CD4-positive, alpha-beta T cell (primary cell): ENCODE measurements at regions not wholly inside any gene's neighbourhood (a gene's known extent, or its start where the extent isn't known, plus 50 kb on each side); places are given as distances from the start of the nearest gene placed in this dataset.

ENCODE experiments used
- ATAC-seq: fragments of 200-7000 bp; cut with Tn5 transposase; one replicate; pipeline ENCODE4 v1.10.0; 2022; ENCODE audit warnings: mild to moderate bottlenecking; ENCODE audit not compliant: poor library complexity
- CTCF ChIA-PET: fragments of 350-600 bp; sonication (Branson Sonifier 250); formaldehyde crosslinking; loops from one replicate; lab custom pipeline; 2021; ENCODE audit warnings: antibody characterized with exemption, inconsistent platforms; lab: Charles Lee
- POLR2A ChIA-PET: fragments of 350-600 bp; sonication (Branson Sonifier 250); formaldehyde crosslinking; loops from one replicate; lab custom pipeline; 2021; ENCODE audit warnings: antibody characterized with exemption, inconsistent platforms; lab: Charles Lee
- DNase-seq, 14 experiments: peaks; one replicate each; pipeline ENCODE4 v3.0.0-alpha.2; 2013 to 2020; ENCODE audit warnings: mixed read lengths in 2 of 14
- H3K27ac ChIP-seq, 2 donors: one replicate each; pipeline versions ENCODE4 v1.5.1 to v1.7.0; 2013; ENCODE audit warnings: low read length in 2 of 2, low read depth in 1 of 2, mild to moderate bottlenecking in 1 of 2
- H3K27me3 ChIP-seq, 2 experiments: 1 replicate in 1 of 2; 2 replicates in 1 of 2; pipeline versions ENCODE4 v1.6.1 to v1.7.0; 2013; ENCODE audit warnings: low read length in 2 of 2, control low read depth in 1 of 2, mild to moderate bottlenecking in 1 of 2, moderate library complexity in 1 of 2; ENCODE audit not compliant: insufficient read depth in 2 of 2, control insufficient read depth in 1 of 2
- H3K36me3 ChIP-seq: one replicate; pipeline ENCODE4 v1.6.1; 2013; ENCODE audit warnings: low read length, control low read depth; ENCODE audit not compliant: insufficient read depth
- H3K4me1 ChIP-seq: one replicate; pipeline ENCODE4 v1.6.1; 2013; ENCODE audit warnings: low read length, control low read depth; ENCODE audit not compliant: insufficient read depth
- H3K4me3 ChIP-seq: one replicate; pipeline ENCODE4 v1.5.1; 2013; ENCODE audit warnings: mild to moderate bottlenecking, low read length, moderate library complexity
- H3K9me3 ChIP-seq, 2 experiments: 1 replicate in 1 of 2; 2 replicates in 1 of 2; pipeline versions ENCODE4 v1.6.1 to v1.7.0; 2013; ENCODE audit warnings: low read length in 2 of 2, mild to moderate bottlenecking in 2 of 2, control low read depth in 1 of 2, moderate library complexity in 1 of 2; ENCODE audit not compliant: control insufficient read depth in 1 of 2, insufficient read depth in 1 of 2
- H3K27ac Mint-ChIP-seq: one replicate; pipeline ENCODE4 v1.8.0; 2020; ENCODE audit warnings: mixed read lengths
- H3K27me3 Mint-ChIP-seq: one replicate; pipeline ENCODE4 v1.8.0; 2021; ENCODE audit warnings: mixed read lengths
- H3K36me3 Mint-ChIP-seq: one replicate; pipeline ENCODE4 v1.8.0; 2021; ENCODE audit warnings: low read depth, mixed read lengths
- H3K4me1 Mint-ChIP-seq: one replicate; pipeline ENCODE4 v1.8.0; 2021; ENCODE audit warnings: low read depth, mixed read lengths
- H3K4me3 Mint-ChIP-seq: one replicate; pipeline ENCODE4 v1.8.0; 2020; ENCODE audit warnings: mild to moderate bottlenecking, mixed read lengths
- H3K9me3 Mint-ChIP-seq: one replicate; pipeline ENCODE4 v1.8.0; 2020; ENCODE audit warnings: mixed read lengths
- intact Hi-C, 2 experiments: fragments of 100-400 bp; cut with DNase I in 1 of 2; cut with micrococcal nuclease in 1 of 2; formaldehyde crosslinking; loops; one replicate each; pipeline versions ENCODE4 v1.15.1 to v1.9.0; 2023 to 2025; cut with DNase I, micrococcal nuclease
- TF ChIP-seq, protein P1 (sequence below): fragments of 200-600 bp; IDR thresholded peaks from one replicate; pipeline ENCODE4 v1.8.0; 2022; ENCODE audit warnings: antibody characterized with exemption, mild to moderate bottlenecking

DNA sequence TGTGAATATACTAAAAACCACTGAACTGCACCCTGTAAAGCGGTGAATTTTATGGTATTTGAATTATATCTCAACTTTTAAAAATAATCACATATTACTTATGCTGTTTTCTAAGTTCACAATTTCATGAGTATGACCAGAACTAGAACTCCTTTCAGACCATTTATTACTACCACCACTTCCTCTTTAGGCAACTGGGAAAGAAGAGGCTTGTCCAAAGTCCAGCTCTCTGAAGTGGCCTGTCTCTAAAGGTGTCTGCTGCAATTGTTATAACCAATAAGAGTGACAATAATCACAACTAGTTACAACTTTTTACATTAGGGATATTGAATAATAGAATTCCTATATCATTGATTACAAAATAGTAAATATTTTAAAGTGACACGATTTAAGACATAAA, 267.9 kb upstream of the PIK3C3 start:
- CTCF ChIA-PET: no interaction called here
- no peaks in the 10 kb centered on the region for H3K4me1 Mint-ChIP-seq
- POLR2A ChIA-PET: no interaction called here
- Histone ChIP-seq H3K27ac (no peak overlapping the region), H3K9me3 (no peaks in the 10 kb centered on the region), H3K4me3 (no peak overlapping the region), H3K27me3 (no peaks in the 10 kb centered on the region), H3K36me3 (no peaks in the 10 kb centered on the region), H3K4me1 (no peaks in the 10 kb centered on the region)
- no peaks in the 10 kb centered on the region for H3K27me3 Mint-ChIP-seq
- ATAC-seq: no peak
- intact Hi-C loops: no loop called here
- no peak for DNase-seq
- TF ChIP-seq, protein P1, sequence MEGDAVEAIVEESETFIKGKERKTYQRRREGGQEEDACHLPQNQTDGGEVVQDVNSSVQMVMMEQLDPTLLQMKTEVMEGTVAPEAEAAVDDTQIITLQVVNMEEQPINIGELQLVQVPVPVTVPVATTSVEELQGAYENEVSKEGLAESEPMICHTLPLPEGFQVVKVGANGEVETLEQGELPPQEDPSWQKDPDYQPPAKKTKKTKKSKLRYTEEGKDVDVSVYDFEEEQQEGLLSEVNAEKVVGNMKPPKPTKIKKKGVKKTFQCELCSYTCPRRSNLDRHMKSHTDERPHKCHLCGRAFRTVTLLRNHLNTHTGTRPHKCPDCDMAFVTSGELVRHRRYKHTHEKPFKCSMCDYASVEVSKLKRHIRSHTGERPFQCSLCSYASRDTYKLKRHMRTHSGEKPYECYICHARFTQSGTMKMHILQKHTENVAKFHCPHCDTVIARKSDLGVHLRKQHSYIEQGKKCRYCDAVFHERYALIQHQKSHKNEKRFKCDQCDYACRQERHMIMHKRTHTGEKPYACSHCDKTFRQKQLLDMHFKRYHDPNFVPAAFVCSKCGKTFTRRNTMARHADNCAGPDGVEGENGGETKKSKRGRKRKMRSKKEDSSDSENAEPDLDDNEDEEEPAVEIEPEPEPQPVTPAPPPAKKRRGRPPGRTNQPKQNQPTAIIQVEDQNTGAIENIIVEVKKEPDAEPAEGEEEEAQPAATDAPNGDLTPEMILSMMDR: no peak
- no peaks in the 10 kb centered on the region for H3K36me3 Mint-ChIP-seq
- no peak overlapping the region for H3K4me3 Mint-ChIP-seq
- H3K9me3 Mint-ChIP-seq: peaks cover 2% of the 10 kb centered on the region
- H3K27ac Mint-ChIP-seq: no peak overlapping the region

DNA sequence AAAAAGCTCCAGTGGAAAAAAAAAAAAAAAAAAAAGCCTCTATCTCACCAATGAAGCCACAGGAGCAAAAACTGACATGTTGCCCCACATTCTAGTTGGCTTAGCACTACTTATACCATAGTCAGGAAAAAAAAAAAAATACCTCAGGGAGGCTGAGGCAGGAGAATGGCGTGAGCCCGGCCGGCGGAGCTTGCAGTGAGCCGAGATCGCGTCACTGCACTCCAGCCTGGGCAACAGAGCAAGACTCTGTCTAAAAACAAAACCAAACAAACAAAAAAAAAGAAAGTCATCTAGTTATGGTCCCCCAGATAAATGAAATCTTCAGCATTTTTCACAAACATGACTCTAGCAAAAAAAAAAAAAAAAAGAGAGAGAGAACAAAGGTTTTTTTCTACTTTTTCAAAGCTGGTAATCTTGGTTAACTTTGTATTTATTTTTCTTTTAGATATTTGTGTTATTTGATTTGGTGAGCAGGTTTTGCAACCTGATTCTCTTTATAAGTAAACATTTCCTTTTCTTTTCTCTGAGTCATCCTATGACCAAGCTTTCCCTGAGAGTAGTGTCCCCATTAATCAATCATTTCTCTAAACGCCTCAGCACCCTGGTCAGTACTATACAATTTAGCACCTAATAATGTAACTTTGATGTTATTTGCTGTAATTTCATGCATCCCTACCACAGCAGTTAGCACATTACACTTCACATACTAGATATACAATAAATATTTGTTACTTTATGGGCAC, 273.7 kb upstream of the PIK3C3 start:
- H3K4me1 Mint-ChIP-seq: no peaks in the 10 kb centered on the region
- DNase-seq (no peak), ATAC-seq (no peak)
- no peaks in the 10 kb centered on the region for H3K36me3 ChIP-seq
- no peaks in the 10 kb centered on the region for H3K36me3 Mint-ChIP-seq
- H3K9me3 ChIP-seq: peaks cover 0 to 3% of the 10 kb centered on the region in 2 experiments
- intact Hi-C loops: no loop called here
- no peak overlapping the region for H3K4me3 Mint-ChIP-seq
- no peak overlapping the region for H3K27ac ChIP-seq
- no peaks in the 10 kb centered on the region for H3K27me3 Mint-ChIP-seq
- no peak overlapping the region for H3K27ac Mint-ChIP-seq
- H3K4me3 ChIP-seq: no peak overlapping the region
- TF ChIP-seq, protein P1: no peak
- ChIA-PET CTCF (no interaction called here), POLR2A (no interaction called here)
- no peaks in the 10 kb centered on the region for H3K27me3 ChIP-seq
- peaks cover 3% of the 10 kb centered on the region for H3K9me3 Mint-ChIP-seq
- no peaks in the 10 kb centered on the region for H3K4me1 ChIP-seq

DNA sequence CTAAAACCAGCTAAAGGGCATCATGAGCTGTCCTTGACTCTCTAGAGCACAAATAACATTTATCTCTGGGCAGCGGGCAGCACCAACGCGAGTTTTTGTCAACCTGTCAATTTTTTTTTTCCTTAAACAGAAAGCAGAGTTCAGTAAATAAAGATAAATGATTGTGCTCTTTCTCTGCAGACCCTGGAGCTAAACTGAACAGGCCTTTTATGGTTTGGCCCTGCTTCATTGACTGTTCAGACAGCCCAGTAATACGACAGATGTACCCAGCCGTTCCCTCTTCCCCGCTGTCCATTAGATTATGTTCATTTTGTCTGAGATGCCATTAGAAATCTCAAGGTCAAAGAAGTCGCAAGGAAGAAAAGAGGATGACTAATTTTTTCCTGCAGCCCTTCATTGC, 280.5 kb upstream of the PIK3C3 start:
- H3K27ac Mint-ChIP-seq: no peak overlapping the region
- no peak for DNase-seq
- no peaks in the 10 kb centered on the region for H3K36me3 Mint-ChIP-seq
- no peaks in the 10 kb centered on the region for H3K4me1 Mint-ChIP-seq
- POLR2A ChIA-PET: no interaction called here
- Histone ChIP-seq H3K36me3 (no peaks in the 10 kb centered on the region), H3K27ac (no peak overlapping the region), H3K27me3 (no peaks in the 10 kb centered on the region), H3K4me3 (no peak overlapping the region), H3K4me1 (no peaks in the 10 kb centered on the region), H3K9me3 (no peaks in the 10 kb centered on the region)
- ATAC-seq: no peak
- CTCF ChIA-PET: no interaction called here
- H3K9me3 Mint-ChIP-seq: peaks cover 3% of the 10 kb centered on the region
- no peaks in the 10 kb centered on the region for H3K27me3 Mint-ChIP-seq
- no peak overlapping the region for H3K4me3 Mint-ChIP-seq
- intact Hi-C loops: no loop called here
- TF ChIP-seq, protein P1: no peak
